GM19397 (cell line): ENCODE measurements at regions not wholly inside any gene's neighbourhood (a gene's known extent, or its start where the extent isn't known, plus 50 kb on each side); places are given as distances from the start of the nearest gene placed in this dataset.
A peak's percentile ranks its signal among the peaks of the same experiment; 100 is the strongest.

ENCODE experiments used
- ATAC-seq: cut with Tn5 transposase; IDR thresholded peaks from one replicate; pipeline ENCODE4 v1.9.1; 2021; ENCODE audit warnings: mild to moderate bottlenecking, moderate library complexity; ENCODE audit not compliant: unreplicated experiment

DNA sequence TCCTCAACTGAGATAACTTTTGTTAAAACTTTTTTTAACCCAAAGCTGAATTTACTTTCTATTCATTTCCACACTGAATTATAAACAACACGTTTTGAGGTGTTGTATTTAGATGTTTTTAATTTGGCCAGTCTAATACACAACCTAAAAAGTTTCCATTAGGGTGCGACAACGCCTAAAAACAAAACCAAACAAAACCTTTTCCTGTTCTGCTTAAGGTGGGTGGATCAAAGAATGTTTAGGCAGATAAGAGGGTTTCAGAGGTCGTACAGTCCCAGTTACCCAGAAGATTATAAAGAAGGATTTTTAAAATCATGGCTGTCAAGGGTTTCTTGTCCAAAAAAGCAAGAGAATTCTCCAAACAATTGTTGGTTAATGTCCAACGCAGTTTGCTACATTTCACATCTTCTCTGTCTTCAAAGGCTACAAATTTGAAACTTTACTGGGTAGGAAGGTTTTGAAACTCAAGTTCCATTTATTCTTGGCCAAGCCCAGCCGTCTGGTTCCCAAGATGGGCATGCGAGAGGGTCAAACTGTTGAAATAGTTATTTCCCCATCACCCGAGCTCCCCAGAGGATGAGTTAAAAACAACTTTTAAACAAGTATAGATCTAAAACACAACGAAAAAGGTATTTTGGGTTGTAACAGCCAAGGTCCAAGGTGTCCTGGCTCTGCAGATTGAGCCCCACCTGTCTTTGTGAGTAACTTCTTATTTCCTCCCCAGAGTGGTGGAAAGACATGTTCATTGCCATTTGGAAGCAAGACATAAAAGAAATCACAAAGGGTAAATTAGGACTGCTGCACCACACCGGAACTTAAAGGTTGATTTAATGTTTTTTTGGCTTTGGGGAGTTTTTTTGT, 122.8 kb upstream of the MAP3K1 start:
- ATAC-seq = no peak

DNA sequence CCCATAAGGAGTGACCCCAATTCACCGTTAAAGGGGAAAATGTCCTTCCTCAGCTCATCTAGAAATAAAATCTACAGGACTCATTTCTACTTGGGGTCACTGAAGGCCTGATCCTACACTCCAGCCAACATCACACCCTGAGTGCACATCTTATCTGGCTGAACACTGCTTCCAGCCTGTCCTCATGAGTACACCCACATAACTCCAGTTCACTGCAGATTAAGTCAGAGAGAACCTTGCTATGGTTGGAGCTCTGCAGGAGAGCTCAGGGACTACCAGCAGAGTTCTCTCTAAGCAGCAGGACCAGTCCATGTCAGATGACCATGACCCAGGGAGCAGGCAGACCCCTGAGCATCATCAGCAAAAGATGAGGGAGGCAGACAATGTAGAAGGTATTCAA, 126.9 kb upstream of the MAP3K1 start:
- no peak for ATAC-seq

DNA sequence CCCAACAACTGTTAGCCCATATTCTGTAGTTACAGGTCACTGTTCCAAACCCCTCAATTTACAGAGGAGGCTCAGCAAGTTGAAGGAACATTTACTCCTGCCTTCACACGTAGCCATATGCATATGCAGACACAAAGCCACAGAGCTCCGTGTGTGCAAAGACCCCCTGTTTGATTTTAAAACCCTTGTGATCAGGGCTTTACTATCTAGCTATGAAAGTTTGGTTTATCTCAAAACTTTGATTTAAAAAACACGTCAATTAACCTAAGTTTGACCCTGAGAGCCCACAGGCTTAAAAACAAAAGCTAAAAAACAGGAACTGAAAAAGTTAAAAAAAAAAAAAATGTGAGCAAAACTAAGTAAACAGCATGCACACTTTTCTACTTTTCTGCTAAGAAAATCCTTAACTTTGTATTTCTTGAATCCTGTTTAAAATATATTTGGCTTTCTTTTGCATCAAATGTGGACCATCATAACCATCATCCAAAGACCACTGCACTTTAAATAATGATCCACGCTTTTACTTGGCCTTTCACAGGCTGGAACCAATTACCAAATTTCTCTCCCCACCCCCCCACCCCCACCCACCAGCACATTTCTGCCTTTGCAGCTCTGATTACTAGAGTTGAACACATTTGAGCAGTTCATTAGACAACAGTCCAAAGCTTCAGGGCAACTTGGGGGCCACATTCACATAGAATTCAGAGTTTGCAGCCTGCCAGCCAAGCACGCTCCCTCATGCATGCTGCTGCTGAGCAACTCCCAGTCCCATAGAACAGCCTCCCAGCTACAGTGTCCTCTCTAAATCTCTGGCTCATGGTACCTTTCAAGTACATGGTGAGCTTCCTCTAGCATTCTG, 128.8 kb upstream of the MAP3K1 start:
- ATAC-seq = no peak

DNA sequence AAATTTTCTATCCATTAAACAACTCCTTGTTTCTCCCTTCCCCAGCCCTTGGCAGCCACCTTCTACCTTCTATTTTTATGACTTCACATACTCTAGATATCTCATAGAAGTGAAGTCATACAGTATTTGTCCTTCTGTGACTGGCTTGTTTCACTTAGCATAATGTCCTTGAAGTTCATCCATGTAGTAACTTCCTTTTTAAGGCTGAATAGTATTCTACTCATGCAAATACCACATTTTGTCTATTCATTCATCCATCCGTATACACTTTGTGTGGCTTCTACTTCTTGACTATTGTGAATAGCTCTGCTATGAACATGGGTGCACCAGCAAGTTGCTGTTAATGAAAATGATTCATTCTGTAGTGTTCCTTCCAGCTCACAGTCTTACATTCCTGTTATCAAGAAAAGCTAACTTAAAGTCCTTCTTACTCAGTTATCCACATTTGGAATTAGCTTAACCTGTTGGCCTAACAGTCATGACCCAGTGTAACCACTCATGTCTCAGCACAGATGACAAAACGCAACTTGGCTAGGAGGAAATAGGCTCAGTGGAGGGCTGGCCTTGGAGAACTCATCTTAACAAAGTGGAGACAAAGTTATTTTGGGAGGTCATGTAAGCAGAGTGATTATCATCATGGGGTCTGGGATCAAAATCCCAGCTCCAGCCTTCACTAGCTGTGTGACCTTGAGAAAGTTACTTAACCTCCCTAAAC, 129.7 kb upstream of the MAP3K1 start:
- no peak for ATAC-seq

DNA sequence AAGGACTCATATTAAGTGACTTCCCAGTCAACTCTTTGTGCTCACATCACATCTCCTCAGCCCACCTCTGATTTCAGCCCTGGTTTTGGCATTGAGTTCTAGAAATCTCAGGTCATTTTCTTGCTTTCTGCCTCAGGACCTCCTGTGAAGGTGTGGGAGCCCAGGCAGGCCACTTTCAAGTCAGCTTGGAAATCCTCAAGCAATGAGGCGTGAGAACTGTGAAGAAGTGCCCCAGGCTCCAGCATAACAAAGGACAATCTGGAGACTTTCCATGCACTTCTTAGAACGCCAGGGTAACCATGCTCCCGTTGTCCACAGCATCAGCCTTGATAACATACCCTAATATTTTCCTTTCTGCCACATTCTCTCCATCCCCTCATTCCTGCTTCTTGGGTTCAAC, 131.2 kb upstream of the MAP3K1 start:
- no peak for ATAC-seq

DNA sequence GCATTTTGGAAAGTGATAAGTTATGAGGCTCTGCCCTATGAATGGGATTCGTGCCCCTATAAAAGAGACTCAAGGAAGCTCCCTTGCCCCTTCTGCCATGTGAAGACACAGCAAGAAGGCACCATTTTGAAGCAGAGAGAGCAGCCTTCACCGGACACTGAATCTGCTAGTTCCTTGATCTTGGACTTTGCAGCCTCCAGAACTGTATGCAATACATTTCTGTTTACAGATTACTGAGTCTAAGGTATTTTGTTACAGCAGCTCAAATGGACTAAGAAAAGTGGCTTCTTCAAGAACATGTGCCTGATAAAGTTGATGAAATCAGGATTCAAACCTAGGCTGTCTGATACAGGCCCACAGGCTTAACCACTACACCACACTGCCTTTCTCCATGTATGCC, 131.6 kb upstream of the MAP3K1 start:
- no peak for ATAC-seq

DNA sequence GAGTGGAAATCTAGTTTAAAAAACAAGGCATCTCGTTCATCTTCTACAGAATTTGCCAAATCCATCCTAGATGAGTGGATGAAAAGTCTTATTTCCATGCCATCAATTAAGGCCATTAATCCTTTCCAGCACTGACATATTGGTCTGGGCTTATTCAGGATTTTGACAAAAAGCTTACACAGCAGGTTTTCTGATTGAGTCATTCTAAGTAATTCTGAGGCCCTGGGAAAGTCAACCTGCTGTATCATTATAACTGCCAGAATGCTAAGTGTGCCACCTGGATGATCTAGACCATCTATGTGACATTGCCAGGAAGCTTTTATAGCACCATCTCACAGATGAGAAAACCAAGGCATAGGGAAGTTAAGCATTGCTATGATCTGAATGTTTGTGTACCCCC, 132.1 kb upstream of the MAP3K1 start:
- ATAC-seq = no peak

DNA sequence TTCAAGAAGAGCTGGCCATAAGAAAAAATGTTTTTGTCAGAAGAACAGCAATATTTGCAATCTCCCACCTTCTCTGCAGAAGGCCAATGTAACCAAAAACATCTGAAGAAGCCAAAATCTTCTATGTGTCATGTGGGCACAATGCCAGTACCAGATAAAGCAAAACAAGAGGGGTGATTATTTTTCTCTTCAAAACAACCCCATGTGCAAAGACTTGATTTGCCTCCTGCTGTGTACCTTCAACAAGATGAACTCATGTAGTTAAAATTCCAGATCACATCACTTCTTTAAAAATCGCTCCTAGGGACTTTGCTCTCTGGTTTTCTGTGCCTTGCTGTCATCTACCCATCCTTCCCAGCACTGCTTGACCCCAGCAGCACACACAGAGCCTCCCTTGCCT, 134.0 kb upstream of the MAP3K1 start:
- no peak for ATAC-seq

DNA sequence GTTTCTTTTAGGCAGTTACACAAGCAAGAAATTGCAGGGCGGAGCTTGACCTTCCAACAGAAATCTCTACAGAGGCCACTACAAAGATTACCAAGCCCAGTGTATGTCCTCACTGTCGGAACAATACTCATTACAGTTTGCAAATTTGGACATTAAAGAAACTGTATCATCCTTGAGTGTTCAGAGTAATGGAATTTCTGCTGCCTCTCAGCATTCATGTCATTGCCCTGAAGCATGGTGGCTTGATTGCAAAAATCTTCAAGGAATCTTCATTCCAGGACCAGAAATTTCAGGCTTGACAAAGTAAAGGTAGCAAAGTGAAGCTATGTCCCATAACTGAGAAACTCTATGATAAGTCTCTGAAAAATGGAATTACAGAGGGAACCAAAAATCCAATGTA, 134.6 kb upstream of the MAP3K1 start:
- no peak for ATAC-seq

DNA sequence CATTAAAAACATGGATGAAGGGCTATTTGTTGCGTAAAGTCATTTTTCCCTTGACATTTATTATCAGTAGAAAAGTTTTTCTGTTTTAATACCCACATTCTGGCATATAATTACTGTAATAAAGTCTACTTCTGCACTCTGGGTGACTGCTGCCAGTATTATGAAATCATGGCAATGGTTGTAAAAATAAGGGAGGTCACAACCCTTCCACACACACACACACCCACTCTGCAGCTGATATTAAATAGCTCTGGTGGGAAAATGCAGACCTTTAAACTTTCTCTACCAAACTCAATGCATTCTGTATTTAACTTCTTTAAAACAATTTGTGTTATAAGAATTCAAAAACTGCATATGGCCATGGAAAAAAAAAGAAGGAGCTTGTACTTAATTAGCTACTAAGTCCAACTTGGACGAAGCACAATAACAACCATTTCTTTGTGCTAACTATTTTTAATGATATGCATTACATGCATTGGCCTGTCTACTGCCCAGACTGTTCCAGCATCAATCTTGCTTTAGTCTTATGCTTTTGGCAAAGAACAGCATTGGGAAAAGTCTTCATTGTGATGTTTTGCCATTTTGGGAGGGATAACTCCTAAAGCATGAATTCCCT, 137.6 kb upstream of the MAP3K1 start:
- ATAC-seq = no peak

DNA sequence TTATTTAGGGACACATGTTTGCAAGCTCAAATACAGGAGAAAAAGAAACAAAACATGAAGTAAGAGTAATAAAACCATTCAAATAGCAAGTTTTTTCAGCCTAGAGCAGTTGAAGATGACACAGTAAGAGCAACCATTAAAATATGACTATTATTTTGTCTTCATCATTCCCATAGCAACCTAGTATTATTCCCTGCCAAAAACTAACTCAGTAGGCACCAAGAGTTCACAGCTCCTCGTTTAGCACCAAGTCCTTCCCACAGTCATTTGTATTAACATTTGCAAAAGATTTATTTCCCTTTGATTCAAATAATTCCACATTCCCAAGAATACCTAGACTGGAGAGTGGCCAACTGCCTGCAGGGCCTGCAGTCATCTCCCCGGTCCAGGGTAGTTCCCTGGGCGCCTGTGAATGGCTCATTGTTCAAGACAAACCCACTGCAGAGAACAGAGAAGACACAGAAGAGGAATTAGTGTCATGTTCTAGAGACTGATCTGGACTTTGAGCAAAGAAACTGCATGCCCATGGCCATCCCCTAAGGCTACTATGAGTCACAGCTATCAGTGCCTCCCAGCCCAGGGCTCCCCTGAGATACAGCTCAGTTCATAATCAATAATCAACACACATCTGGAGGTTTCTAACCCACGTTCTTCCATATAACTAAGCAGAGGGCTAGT, 139.1 kb upstream of the MAP3K1 start:
- peak; percentile 70 for ATAC-seq

DNA sequence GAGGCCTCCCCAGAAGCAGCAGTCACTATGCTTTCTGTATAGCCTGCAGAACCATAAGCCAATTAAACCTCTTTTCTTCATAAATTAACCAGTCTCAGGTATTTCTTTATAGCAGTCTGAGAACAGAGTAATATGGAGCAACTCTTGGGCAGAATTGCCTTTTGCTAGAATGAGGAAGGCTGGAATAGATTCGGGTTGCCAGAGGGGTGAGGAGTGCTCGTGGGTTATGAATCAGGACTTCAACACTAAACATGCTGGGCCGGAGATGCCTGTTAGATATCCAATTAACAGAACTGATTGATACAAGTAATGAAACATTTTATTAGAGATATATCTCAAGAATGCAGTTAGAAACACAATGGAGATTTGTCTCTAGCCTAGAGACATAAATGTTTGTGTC, 140.9 kb upstream of the MAP3K1 start:
- ATAC-seq = no peak

DNA sequence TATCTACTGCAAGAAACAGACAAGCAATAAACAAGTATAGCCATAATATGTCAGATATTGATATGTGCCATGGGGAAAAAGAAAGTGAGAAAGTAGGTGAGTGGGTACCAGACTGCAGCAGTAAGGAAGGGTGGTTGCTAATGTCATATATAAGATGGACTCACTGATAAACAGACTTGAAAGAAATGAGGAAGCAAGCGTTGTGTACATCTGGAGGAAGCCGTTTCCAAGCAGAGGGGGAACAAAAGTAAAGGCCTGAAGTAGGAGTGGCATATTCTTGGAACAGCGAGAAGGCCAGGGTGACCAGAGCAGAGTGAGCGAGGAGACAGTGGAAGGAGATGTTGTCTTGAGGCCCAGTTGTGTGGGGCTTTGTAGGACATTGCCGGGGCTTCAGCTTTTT, 142.2 kb upstream of the MAP3K1 start:
- no peak for ATAC-seq

DNA sequence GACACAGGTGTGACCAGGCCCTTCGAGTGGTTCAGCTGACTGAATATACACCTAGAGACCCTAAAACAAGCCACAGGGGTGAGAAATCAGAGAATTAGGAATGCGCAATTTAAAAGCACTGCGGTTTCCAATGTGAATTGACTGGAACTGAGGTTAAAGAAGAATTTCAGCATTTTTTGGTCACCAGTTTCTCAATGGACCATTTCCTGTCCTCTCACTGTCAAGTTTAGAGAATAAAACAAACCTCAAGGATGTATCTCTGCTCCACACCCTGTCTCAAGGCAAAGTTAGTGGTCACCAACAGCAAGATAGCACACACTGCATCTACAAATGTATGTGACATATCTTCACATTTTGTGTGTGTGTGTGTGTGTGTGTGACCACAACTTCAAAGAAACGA, 143.8 kb upstream of the MAP3K1 start:
- ATAC-seq = no peak

DNA sequence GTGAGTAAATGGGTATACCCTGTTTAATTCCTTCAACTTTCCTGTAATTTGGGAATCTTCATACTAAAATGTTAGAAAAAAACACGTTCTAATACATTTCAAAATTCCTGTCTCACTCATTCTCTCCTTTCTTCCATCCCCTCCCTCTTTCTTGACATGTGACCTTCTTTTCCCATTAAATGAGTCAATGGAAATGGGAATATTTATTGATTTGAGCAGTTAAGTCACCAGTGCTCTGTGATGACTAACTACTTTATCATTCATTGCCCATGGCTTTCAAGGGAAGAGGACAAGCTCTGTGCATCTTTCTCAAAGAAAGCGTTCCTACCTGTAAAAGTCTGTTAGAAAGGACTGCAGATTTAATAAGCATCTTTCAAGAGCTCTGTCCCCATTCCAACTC, 144.4 kb upstream of the MAP3K1 start:
- ATAC-seq = no peak

DNA sequence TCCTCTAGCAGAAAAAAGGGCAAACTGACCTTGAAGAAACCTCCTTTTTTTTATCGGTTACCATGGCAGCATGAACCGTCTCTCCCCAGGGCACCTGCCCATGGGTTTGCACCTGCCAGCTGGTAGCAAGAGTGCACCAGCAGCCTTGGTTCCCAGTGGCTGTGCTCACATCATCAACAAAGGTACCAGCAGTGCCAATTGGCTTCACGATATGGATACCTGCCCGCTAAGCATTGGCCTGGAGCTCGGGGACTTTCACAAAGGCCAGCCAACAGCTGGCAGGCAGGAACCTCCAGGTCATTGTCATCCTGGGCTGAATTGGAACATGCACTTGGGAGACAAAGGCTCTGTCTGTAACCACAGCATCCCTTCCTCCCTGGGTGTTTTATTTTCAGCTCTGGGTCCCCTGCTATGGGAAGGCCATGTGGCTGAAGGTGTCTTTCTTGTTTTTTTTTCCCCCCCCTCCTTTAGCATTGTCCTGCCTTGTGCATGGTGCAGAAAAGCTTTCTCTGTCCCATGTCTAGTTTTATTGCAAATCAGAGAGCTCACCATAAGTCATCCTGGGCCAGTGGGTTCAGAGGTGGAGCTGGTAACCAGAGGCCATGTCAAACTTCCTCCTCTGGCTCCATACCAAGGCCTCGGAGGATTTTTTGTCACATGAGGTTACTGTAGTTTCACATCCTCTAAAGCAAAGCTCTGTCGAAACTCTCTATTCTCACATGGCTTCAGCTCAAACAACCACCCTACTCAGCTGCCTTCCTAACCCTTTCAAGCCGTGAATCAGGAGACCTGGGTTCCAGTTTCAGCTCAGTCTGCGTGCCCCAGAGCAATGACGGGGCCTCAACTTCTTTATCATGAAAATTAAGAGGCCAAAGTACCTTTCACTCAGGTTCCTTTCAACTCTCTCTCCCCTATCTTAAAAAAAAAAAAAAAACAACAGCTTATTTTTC, 145.5 kb upstream of the MAP3K1 start:
- ATAC-seq = peak; percentile 95

DNA sequence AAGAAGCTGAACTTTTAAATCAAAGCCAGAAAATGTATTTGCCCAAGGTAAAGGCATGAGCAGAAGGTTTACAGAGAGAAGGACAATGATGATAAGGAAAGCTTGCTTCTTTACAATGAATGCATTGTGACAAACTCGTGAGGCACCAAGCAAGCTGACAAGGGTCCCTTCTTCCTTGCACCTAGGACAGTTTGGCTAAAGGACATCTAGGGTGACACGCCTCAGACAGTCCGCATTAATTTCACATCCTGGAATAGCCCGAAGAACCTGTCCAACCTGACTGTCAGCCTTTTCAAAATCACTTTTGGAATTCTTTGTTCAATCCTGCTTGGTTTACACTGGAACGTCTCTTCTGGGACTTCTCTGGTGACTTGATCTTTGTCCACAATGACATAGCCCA, 146.4 kb upstream of the MAP3K1 start:
- no peak for ATAC-seq

DNA sequence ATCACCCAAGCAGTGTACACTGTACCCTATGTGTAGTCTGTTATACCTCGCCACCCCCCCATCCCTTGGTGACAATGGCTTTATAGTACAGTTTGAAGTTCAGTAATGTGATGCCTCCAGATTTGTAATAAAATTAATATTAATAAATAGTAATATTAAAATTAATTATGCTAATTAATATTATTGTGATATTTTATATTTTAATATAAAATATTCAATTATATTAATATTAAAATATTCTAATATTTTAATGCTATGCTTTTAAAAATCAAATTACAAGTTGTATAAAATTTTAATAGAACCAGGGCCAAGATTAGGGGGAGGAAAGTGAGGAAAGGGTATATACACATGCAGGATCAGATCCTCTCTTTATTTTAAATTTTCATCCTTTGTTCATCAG, 147.7 kb upstream of the MAP3K1 start:
- no peak for ATAC-seq

DNA sequence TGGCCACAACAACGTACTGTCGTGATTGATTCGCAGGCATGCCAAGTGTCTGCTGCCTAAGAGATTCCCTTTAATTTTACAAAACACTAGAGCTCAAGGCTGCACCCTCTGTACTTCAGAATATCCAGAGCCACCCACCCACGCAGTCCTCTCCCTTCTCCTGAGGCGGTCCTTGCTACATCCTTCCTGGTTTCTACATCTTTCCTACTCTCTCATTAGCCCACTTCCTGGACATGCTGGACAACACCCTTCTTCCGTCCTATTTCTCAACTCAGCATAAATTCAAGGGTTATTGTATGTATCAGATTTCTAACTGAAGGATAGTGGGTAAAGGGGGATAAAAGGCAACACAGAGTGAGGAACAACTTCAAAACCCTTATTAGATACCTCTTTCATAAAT, 148.4 kb upstream of the MAP3K1 start:
- ATAC-seq = no peak
